H9 (cell line): ENCODE measurements at regions not wholly inside any gene's neighbourhood (a gene's known extent, or its start where the extent isn't known, plus 50 kb on each side); places are given as distances from the start of the nearest gene placed in this dataset.

Experiments used
- DNase-seq: peaks from one replicate; pipeline ENCODE4 v3.0.0-alpha.2; 2017
- H2AFZ ChIP-seq: one replicate; pipeline ENCODE4 v1.6.1; 2013; ENCODE audit warnings: mild to moderate bottlenecking, low read length, control low read depth, moderate library complexity
- H2AK5ac ChIP-seq: 2 replicates; pipeline ENCODE4 v1.6.1; 2013; ENCODE audit warnings: low read length, control low read depth, mixed read lengths; ENCODE audit not compliant: insufficient read length
- H2BK120ac ChIP-seq: one replicate; pipeline ENCODE4 v1.6.1; 2013; ENCODE audit warnings: low read depth, mild to moderate bottlenecking, low read length, control low read depth, inconsistent platforms; ENCODE audit not compliant: poor library complexity, severe bottlenecking
- H2BK12ac ChIP-seq: 2 replicates; pipeline ENCODE4 v1.6.1; 2013; ENCODE audit warnings: low read length, control low read depth, mixed read lengths, low read depth; ENCODE audit not compliant: insufficient read length
- H2BK15ac ChIP-seq: 2 replicates; pipeline ENCODE4 v1.6.1; 2013; ENCODE audit warnings: low read depth, low read length, control low read depth
- H2BK20ac ChIP-seq: one replicate; pipeline ENCODE4 v1.6.1; 2013; ENCODE audit warnings: low read depth, mild to moderate bottlenecking, low read length, control low read depth, inconsistent platforms; ENCODE audit not compliant: poor library complexity, severe bottlenecking
- H2BK5ac ChIP-seq: 2 replicates; pipeline ENCODE4 v1.6.1; 2013; ENCODE audit warnings: low read length, control low read depth, mixed read lengths; ENCODE audit not compliant: insufficient read length
- H3K14ac ChIP-seq: 2 replicates; pipeline ENCODE4 v1.6.1; 2013; ENCODE audit warnings: low read length, control low read depth; ENCODE audit not compliant: insufficient read depth
- H3K18ac ChIP-seq: 2 replicates; pipeline ENCODE4 v1.6.1; 2013; ENCODE audit warnings: low read depth, mild to moderate bottlenecking, mixed read lengths, low read length, control low read depth; ENCODE audit not compliant: insufficient read length
- H3K23ac ChIP-seq: 2 replicates; pipeline ENCODE4 v1.6.1; 2013; ENCODE audit warnings: low read length, control low read depth, mixed read lengths, low read depth; ENCODE audit not compliant: insufficient read length
- H3K23me2 ChIP-seq: 2 replicates; pipeline ENCODE4 v1.6.1; 2013; ENCODE audit warnings: low read depth, mild to moderate bottlenecking, mixed read lengths, low read length, control low read depth; ENCODE audit not compliant: insufficient read length, poor library complexity, severe bottlenecking
- H3K27ac ChIP-seq: 2 replicates; pipeline ENCODE4 v1.5.1; 2013; ENCODE audit warnings: low read length, control low read depth, mixed read lengths, low read depth; ENCODE audit not compliant: insufficient read length
- H3K27me3 ChIP-seq: 2 replicates; pipeline ENCODE4 v1.6.1; 2013; ENCODE audit warnings: low read length, control low read depth, inconsistent platforms; ENCODE audit not compliant: insufficient read depth
- H3K4ac ChIP-seq: 2 replicates; pipeline ENCODE4 v1.6.1; 2013; ENCODE audit warnings: low read depth, mild to moderate bottlenecking, control low read depth, inconsistent platforms, low read length, moderate library complexity
- H3K4me1 ChIP-seq: 2 replicates; pipeline ENCODE4 v1.6.1; 2013; ENCODE audit warnings: low read length, control low read depth, inconsistent platforms; ENCODE audit not compliant: insufficient read depth
- H3K4me2 ChIP-seq: 2 replicates; pipeline ENCODE4 v1.6.1; 2013; ENCODE audit warnings: low read length, control low read depth, mixed read lengths; ENCODE audit not compliant: insufficient read length, insufficient read depth
- H3K56ac ChIP-seq: 2 replicates; pipeline ENCODE4 v1.6.1; 2013; ENCODE audit warnings: low read depth, mild to moderate bottlenecking, mixed read lengths, low read length, control low read depth; ENCODE audit not compliant: insufficient read length
- H3K79me1 ChIP-seq: 2 replicates; pipeline ENCODE4 v1.6.1; 2013; ENCODE audit warnings: low read depth, mild to moderate bottlenecking, moderate library complexity, low read length, control low read depth, inconsistent platforms; ENCODE audit not compliant: insufficient read depth, poor library complexity, severe bottlenecking
- H3K79me2 ChIP-seq: 2 replicates; pipeline ENCODE4 v1.6.1; 2013; ENCODE audit warnings: low read length, control low read depth, inconsistent platforms; ENCODE audit not compliant: insufficient read depth
- H3K9ac ChIP-seq: 2 replicates; pipeline ENCODE4 v1.6.1; 2013; ENCODE audit warnings: low read length, control low read depth, mixed read lengths; ENCODE audit not compliant: insufficient read length; ENCODE audit errors: extremely low read depth
- H3K9me3 ChIP-seq: one replicate; pipeline ENCODE4 v1.6.1; 2013; ENCODE audit warnings: low read depth, low read length, inconsistent platforms; ENCODE audit not compliant: control insufficient read depth
- H3T11ph ChIP-seq: one replicate; pipeline ENCODE4 v1.6.1; 2013; ENCODE audit warnings: mild to moderate bottlenecking, low read length, control low read depth, inconsistent platforms
- H4K20me1 ChIP-seq: one replicate; pipeline ENCODE4 v1.6.1; 2013; ENCODE audit not compliant: control insufficient read depth, insufficient read length, insufficient read depth
- H4K5ac ChIP-seq: 2 replicates; pipeline ENCODE4 v1.6.1; 2013; ENCODE audit warnings: low read depth, mild to moderate bottlenecking, mixed read lengths, low read length, control low read depth; ENCODE audit not compliant: insufficient read length
- H4K8ac ChIP-seq: replicated peaks from 2 replicates; pipeline ENCODE4 v1.6.1; 2013; ENCODE audit warnings: low read length, control low read depth, mixed read lengths, low read depth; ENCODE audit not compliant: insufficient read length
- H4K91ac ChIP-seq: 2 replicates; pipeline ENCODE4 v1.6.1; 2013; ENCODE audit warnings: low read depth, mild to moderate bottlenecking, moderate library complexity, mixed read lengths, low read length, control low read depth; ENCODE audit not compliant: insufficient read length
- H3K27ac Mint-ChIP-seq, 3 experiments: 2 replicates in 2 of 3; 3 replicates in 1 of 3; pipeline ENCODE4 v1.8.0; 2020 to 2021; ENCODE audit warnings: mixed read lengths in 3 of 3, mild to moderate bottlenecking in 1 of 3, moderate library complexity in 1 of 3
- H3K27me3 Mint-ChIP-seq: 2 replicates; pipeline ENCODE4 v1.8.0; 2021; ENCODE audit warnings: low read depth, mild to moderate bottlenecking, moderate library complexity, mixed read lengths
- H3K36me3 Mint-ChIP-seq, 3 experiments: 2 replicates in 2 of 3; 3 replicates in 1 of 3; pipeline ENCODE4 v1.8.0; 2020 to 2021; ENCODE audit warnings: low read depth in 3 of 3, mixed read lengths in 3 of 3; ENCODE audit not compliant: insufficient read depth in 1 of 3
- H3K4me1 Mint-ChIP-seq, 2 experiments: 2 replicates each; pipeline ENCODE4 v1.8.0; 2020; ENCODE audit warnings: mixed read lengths in 2 of 2
- H3K4me3 Mint-ChIP-seq, 2 experiments: 2 replicates in 1 of 2; 3 replicates in 1 of 2; pipeline ENCODE4 v1.8.0; 2020 to 2021; ENCODE audit warnings: mild to moderate bottlenecking in 2 of 2, mixed read lengths in 2 of 2, moderate library complexity in 1 of 2
- H3K9me3 Mint-ChIP-seq, 2 experiments: 2 replicates in 1 of 2; 3 replicates in 1 of 2; pipeline ENCODE4 v1.8.0; 2020; ENCODE audit warnings: mild to moderate bottlenecking in 2 of 2, mixed read lengths in 2 of 2, moderate library complexity in 1 of 2
- CTCF ChIP-seq: fragments of 200-600 bp; sonication (generic); conservative IDR thresholded peaks from 3 replicates; pipeline ENCODE4 v1.8.0; 2021; ENCODE audit warnings: antibody characterized with exemption, mild to moderate bottlenecking
- WGBS: extraction: QIAGEN DNeasy Blood & Tissue Kit; methylation state at CpG from one replicate; pipeline ENCODE4 v1.1.7; 2013; ENCODE audit warnings: missing lambda C conversion rate, low lambda C conversion rate, mixed read lengths; ENCODE audit not compliant: insufficient read length; ENCODE audit errors: extremely low coverage; 5-methylcytosine and 5-hydroxymethylcytosine counted together

- Histone ChIP-seq H2AFZ (no peak overlapping the region), H3T11ph (no peak overlapping the region), H3K9me3 (no peaks in the 10 kb centered on the region), H3K79me2 (no peaks in the 10 kb centered on the region), H4K20me1 (no peaks in the 10 kb centered on the region), H3K9ac (no peak overlapping the region), H2BK120ac (no peak overlapping the region), H3K14ac (no peak overlapping the region), H4K91ac (no peak overlapping the region), H3K27ac (no peak overlapping the region), H3K18ac (no peak overlapping the region), H3K79me1 (no peaks in the 10 kb centered on the region), H2BK5ac (no peak overlapping the region), H3K56ac (no peak overlapping the region), H2BK20ac (no peak overlapping the region), H3K4me1 (peaks cover 4% of the 10 kb centered on the region; the same call in 1 of the 2 replicates), H3K4me2 (no peak overlapping the region), H3K27me3 (no peaks in the 10 kb centered on the region), H4K5ac (no peak overlapping the region), H2AK5ac (no peak overlapping the region), H3K23ac (no peak overlapping the region), H2BK12ac (no peak overlapping the region), H3K23me2 (no peaks in the 10 kb centered on the region), H4K8ac (no peak overlapping the region), H3K4ac (no peak overlapping the region), H2BK15ac (no peak overlapping the region)
- no CpG with 5 or more reads among the region's 1 CpG for WGBS
- no peak for TF ChIP-seq CTCF
- Mint-ChIP-seq H3K27me3 (no peaks in the 10 kb centered on the region), H3K9me3 (no peaks in the 10 kb centered on the region), H3K4me3 (no peak overlapping the region), H3K36me3 (no peaks in the 10 kb centered on the region), H3K4me1 (peaks cover 0 to 2% of the 10 kb centered on the region in 2 experiments; a peak in 1 of 4 replicates), H3K27ac (no peak overlapping the region)
- no peak for DNase-seq
Observed at GRCh38 chr3:89576417-89576816, 469.0 kb downstream of the EPHA3 start.
